Adrenal gland (tissue), 5 donors: ENCODE measurements at regions not wholly inside any gene's neighbourhood (a gene's known extent, or its start where the extent isn't known, plus 50 kb on each side); places are given as distances from the start of the nearest gene placed in this dataset.

Experiments
- POLR2A ChIP-seq, 2 donors: fragments of 450-650 bp; IDR thresholded peaks; one replicate each; pipeline ENCODE4 v1.6.1; 2017; ENCODE audit warnings: antibody characterized with exemption in 2 of 2, mild to moderate bottlenecking in 2 of 2, moderate library complexity in 1 of 2
- TF ChIP-seq, protein P1 (sequence below), 6 experiments: fragments of 450-650 bp in 4 of 6; fragments of 200-600 bp in 2 of 6; sonication (generic) in 1 of 6; IDR thresholded peaks; 1 replicate in 5 of 6; 2 replicates in 1 of 6; pipeline versions ENCODE4 v1.5.1 to v1.8.0; 2016 to 2021; ENCODE audit warnings: antibody characterized with exemption in 6 of 6, mild to moderate bottlenecking in 2 of 6, moderate library complexity in 1 of 6
- donor health status: DM: no; HTN: no; CAD: no.

DNA sequence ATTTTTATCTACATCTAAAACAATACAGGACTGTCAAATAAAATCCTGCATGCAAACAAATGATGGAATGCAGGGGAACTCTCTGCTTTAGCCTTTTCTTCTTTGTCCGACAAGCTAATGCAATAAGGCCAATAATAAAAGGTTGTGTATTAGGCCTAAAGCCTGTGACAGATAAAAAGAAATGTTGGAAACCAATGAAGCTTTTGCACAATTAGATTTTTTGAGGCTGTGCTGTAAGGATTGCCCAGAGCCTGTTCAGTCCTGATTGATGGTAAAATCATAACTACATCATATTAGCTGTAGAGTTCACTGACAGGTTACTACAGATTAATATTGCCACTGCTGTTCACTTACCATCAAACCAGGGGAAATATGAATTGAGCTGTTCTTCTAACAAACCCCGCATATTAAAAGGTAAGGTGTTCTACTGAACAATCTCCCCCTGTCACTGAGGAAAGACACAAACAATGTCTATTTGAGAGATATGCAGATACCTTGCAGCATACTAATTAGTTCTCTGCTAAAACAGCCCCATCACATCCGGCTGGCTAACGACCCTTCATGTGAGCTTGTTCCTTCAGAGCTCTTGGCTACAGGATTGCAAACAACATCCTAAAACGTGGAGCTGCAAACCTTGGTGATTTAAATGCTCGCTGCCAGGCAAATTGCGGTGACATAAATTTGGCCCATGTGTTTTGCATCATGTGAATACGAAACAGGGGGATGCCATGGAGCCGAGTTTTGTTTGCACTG, 305.4 kb downstream of the MTX2 start:
- TF ChIP-seq POLR2A (IDR thresholded peaks at IDR 0.05): no peak
- TF ChIP-seq, protein P1, sequence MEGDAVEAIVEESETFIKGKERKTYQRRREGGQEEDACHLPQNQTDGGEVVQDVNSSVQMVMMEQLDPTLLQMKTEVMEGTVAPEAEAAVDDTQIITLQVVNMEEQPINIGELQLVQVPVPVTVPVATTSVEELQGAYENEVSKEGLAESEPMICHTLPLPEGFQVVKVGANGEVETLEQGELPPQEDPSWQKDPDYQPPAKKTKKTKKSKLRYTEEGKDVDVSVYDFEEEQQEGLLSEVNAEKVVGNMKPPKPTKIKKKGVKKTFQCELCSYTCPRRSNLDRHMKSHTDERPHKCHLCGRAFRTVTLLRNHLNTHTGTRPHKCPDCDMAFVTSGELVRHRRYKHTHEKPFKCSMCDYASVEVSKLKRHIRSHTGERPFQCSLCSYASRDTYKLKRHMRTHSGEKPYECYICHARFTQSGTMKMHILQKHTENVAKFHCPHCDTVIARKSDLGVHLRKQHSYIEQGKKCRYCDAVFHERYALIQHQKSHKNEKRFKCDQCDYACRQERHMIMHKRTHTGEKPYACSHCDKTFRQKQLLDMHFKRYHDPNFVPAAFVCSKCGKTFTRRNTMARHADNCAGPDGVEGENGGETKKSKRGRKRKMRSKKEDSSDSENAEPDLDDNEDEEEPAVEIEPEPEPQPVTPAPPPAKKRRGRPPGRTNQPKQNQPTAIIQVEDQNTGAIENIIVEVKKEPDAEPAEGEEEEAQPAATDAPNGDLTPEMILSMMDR (IDR thresholded peaks at IDR 0.05): no peak
